ENCODE measurements at regions not wholly inside any gene's neighbourhood (a gene's known extent, or its start where the extent isn't known, plus 50 kb on each side); places are given as distances from the start of the nearest gene placed in this dataset.
"Not testable (repeated sequence)": the region's sequence is repeated elsewhere in the genome, so short reads cannot be mapped to it uniquely, and the experiment has no call there.

DNA sequence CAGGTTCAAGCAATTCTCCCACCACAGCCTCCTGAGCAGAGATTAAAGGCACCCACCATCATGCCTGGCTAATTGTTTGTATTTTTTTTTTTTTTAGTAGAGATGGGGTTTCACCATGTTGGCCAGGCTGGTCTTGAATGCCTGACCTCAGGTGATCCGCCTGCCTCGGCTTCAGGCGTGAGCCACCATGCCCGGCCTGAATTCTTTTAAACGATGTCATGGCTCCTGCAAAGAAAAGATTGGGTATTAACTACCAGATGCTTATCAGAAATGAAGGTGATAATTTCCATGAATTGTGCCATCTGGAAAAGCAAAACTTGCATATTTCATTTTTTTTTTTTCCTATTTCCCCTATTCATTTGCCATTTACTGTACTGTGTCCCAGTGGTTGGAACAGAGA, 195.7 kb upstream of the IGFBP7 start:
- in situ Hi-C loops (cut with MboI; ENCODE audit: low pct_ligation_motif_present in 1 of 4, low pct_unique_long_range_greater_than_20kb in 1 of 4, low sequenced_read_pairs in 3 of 4) (no loop called here), intact Hi-C loops (cut with DNase I; ENCODE audit: low total_unique reads) (no loop called here)
- DNase-seq: no peak
- no peaks in the 10 kb centered on the region for H3K36me3 ChIP-seq
- TF ChIP-seq POLR2AphosphoS5 (IDR thresholded peaks at IDR 0.05): no peak
- TF ChIP-seq, protein P1, sequence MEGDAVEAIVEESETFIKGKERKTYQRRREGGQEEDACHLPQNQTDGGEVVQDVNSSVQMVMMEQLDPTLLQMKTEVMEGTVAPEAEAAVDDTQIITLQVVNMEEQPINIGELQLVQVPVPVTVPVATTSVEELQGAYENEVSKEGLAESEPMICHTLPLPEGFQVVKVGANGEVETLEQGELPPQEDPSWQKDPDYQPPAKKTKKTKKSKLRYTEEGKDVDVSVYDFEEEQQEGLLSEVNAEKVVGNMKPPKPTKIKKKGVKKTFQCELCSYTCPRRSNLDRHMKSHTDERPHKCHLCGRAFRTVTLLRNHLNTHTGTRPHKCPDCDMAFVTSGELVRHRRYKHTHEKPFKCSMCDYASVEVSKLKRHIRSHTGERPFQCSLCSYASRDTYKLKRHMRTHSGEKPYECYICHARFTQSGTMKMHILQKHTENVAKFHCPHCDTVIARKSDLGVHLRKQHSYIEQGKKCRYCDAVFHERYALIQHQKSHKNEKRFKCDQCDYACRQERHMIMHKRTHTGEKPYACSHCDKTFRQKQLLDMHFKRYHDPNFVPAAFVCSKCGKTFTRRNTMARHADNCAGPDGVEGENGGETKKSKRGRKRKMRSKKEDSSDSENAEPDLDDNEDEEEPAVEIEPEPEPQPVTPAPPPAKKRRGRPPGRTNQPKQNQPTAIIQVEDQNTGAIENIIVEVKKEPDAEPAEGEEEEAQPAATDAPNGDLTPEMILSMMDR (IDR thresholded peaks at IDR 0.05): no peak
- TF ChIP-seq EP300 (IDR thresholded peaks at IDR 0.05; ENCODE audit: low read depth): no peak
- TF ChIP-seq POLR2A (IDR thresholded peaks at IDR 0.05): no peak
- H3K27ac ChIP-seq: no peak overlapping the region
- no peaks in the 10 kb centered on the region for H3K4me1 ChIP-seq
- H3K4me3 ChIP-seq: no peak overlapping the region
- no peaks in the 10 kb centered on the region for H3K27me3 ChIP-seq
- WGBS, 2 donors (ENCODE audit: low coverage in 1 of 2): 86 to 95% methylated on average over 5 of the region's 5 CpGs
- H3K9me3 ChIP-seq: no peaks in the 10 kb centered on the region

DNA sequence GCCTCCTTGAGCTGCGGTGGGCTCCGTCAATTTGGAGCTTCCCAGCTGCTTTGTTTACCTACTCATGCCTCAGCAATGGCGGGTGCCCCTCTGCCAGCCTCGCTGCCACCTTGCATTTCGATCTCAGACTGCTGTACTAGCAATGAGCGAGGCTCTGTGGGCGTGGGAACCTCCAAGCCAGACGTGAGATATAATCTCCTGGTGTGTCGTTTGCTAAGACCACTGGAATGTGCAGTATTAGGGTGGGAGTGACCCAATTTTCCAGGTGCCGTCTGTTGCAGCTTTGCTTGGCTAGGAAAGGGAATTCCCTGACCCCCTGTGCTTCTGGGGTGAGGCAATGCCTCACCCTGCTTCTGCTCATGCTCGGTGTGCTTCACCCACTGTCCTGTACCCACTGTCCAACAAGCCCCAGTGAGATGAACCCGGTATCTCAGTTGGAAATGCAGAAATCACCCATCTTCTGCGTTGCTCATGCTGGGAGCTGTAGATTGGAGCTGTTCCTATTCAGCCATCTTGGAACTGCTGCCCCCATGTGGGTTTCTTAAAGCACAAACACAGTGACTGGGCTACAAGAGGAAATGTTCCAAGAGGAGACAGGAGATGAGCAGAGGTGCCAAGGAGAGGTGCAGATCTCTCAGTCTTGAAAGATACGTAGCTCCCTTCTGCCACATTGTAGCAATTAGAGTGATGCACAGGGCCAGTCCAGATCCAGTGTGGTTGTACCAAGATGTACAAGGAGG, 193.0 kb upstream of the IGFBP7 start:
- no peaks in the 10 kb centered on the region for H3K36me3 ChIP-seq
- 53% methylated on average over 14 of the region's 14 CpGs; no CpG with 5 or more reads in 1 of the 2 donors for WGBS, 2 donors (ENCODE audit: low coverage in 1 of 2)
- no peaks in the 10 kb centered on the region for H3K4me1 ChIP-seq
- intact Hi-C loops (cut with DNase I; ENCODE audit: low total_unique reads) (no loop called here), in situ Hi-C loops (cut with MboI; ENCODE audit: low pct_ligation_motif_present in 1 of 4, low pct_unique_long_range_greater_than_20kb in 1 of 4, low sequenced_read_pairs in 3 of 4) (no loop called here)
- TF ChIP-seq POLR2AphosphoS5 (IDR thresholded peaks at IDR 0.05) (no peak), EP300 (IDR thresholded peaks at IDR 0.05; ENCODE audit: low read depth) (no peak), POLR2A (IDR thresholded peaks at IDR 0.05) (no peak)
- TF ChIP-seq, protein P1 (IDR thresholded peaks at IDR 0.05): no peak
- no peak overlapping the region for H3K27ac ChIP-seq
- no peak for DNase-seq
- H3K9me3 ChIP-seq: no peaks in the 10 kb centered on the region
- H3K27me3 ChIP-seq: no peaks in the 10 kb centered on the region
- H3K4me3 ChIP-seq: no peak overlapping the region

DNA sequence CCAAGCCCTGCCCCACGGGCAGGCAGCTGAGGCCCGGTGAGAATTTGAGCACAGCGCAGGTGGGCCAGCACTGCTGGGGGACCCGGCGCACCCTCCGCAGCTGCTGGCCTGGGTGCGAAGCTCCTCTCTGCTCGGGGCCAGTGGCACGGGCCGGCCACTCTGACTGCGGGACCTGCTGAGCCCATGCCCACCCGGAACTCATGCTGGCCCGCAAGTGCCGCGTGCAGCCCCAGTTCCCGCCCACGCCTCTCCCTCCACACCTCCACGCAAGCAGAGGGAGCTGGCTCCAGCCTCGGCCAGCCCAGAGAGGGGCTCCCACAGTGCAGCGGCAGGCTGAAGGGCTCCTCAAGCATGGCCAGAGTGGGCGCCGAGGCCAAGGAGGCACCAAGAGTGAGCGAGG, 190.1 kb upstream of the IGFBP7 start:
- WGBS, 2 donors (ENCODE audit: low coverage in 1 of 2): 80 to 96% methylated on average over 1 to 23 of the region's 23 CpGs
- H3K27ac ChIP-seq; H3K27me3 ChIP-seq; intact Hi-C loops (cut with DNase I; ENCODE audit: low total_unique reads); H3K36me3 ChIP-seq; H3K4me3 ChIP-seq; in situ Hi-C loops (cut with MboI; ENCODE audit: low pct_ligation_motif_present in 1 of 4, low pct_unique_long_range_greater_than_20kb in 1 of 4, low sequenced_read_pairs in 3 of 4); H3K4me1 ChIP-seq; DNase-seq; H3K9me3 ChIP-seq: not testable (repeated sequence)

DNA sequence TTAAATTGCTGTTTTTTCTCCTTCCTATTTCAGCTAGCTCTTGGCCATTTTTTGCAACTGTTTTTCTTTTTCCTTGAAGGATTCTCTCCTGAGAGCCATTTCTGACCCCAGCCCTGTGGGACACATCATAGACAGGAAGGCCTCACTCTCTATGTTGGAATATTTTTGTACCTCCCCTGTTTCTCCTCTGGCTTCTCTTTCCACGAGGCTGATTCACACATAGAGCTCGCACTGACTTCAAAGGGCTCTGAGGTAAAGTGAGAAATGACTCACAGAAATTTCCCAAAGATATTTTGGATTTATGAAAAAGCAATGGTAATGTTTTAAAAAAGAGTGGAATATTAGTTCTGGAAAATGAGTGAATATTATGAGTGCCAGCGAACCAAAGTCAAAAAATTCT, 181.7 kb upstream of the IGFBP7 start:
- 68 to 76% methylated on average over 3 of the region's 3 CpGs for WGBS, 2 donors (ENCODE audit: low coverage in 1 of 2)
- no peak overlapping the region for H3K4me3 ChIP-seq
- H3K9me3 ChIP-seq: no peaks in the 10 kb centered on the region
- H3K36me3 ChIP-seq: no peaks in the 10 kb centered on the region
- intact Hi-C loops (cut with DNase I; ENCODE audit: low total_unique reads) (no loop called here), in situ Hi-C loops (cut with MboI; ENCODE audit: low pct_ligation_motif_present in 1 of 4, low pct_unique_long_range_greater_than_20kb in 1 of 4, low sequenced_read_pairs in 3 of 4) (no loop called here)
- DNase-seq: no peak
- H3K27me3 ChIP-seq: no peaks in the 10 kb centered on the region
- H3K4me1 ChIP-seq: no peaks in the 10 kb centered on the region
- no peak overlapping the region for H3K27ac ChIP-seq
- TF ChIP-seq POLR2AphosphoS5 (IDR thresholded peaks at IDR 0.05) (no peak), EP300 (IDR thresholded peaks at IDR 0.05; ENCODE audit: low read depth) (no peak), POLR2A (IDR thresholded peaks at IDR 0.05) (no peak)
- TF ChIP-seq, protein P1 (IDR thresholded peaks at IDR 0.05): no peak

Measured in transverse colon (tissue), 4 donors.